Hepatocyte (in vitro differentiated cells): ENCODE measurements at regions not wholly inside any gene's neighbourhood (a gene's known extent, or its start where the extent isn't known, plus 50 kb on each side); places are given as distances from the start of the nearest gene placed in this dataset.

Experiments used
- DNase-seq: peaks from one replicate; pipeline ENCODE4 v3.0.0-alpha.2; 2016; ENCODE audit warnings: low spot score
- H2AFZ ChIP-seq: fragments of 200-600 bp; sonication (generic); 2 replicates; pipeline ENCODE4 v1.6.0; 2016; ENCODE audit warnings: antibody characterized with exemption, mild to moderate bottlenecking
- H3K27ac ChIP-seq: fragments of 200-600 bp; sonication (generic); 2 replicates; pipeline ENCODE4 v1.5.1; 2016; ENCODE audit warnings: mild to moderate bottlenecking
- H3K27me3 ChIP-seq: fragments of 200-600 bp; sonication (generic); 2 replicates; pipeline ENCODE4 v1.6.1; 2016
- H3K36me3 ChIP-seq: fragments of 200-600 bp; sonication (generic); replicated peaks from 2 replicates; pipeline ENCODE4 v1.5.1; 2016; ENCODE audit warnings: low read depth; ENCODE audit not compliant: insufficient read depth
- H3K4me1 ChIP-seq: fragments of 200-600 bp; sonication (generic); 2 replicates; pipeline ENCODE4 v1.5.1; 2016; ENCODE audit warnings: mild to moderate bottlenecking, moderate library complexity; ENCODE audit not compliant: insufficient read depth
- H3K4me2 ChIP-seq: fragments of 200-600 bp; sonication (generic); 2 replicates; pipeline ENCODE4 v1.6.0; 2016
- H3K4me3 ChIP-seq: fragments of 200-600 bp; sonication (generic); 2 replicates; pipeline ENCODE4 v1.5.1; 2016; ENCODE audit warnings: mild to moderate bottlenecking
- H3K79me2 ChIP-seq: fragments of 200-600 bp; sonication (generic); 2 replicates; pipeline ENCODE4 v1.6.0; 2017; ENCODE audit warnings: mild to moderate bottlenecking
- H3K9me2 ChIP-seq: fragments of 200-600 bp; sonication (generic); replicated peaks from 2 replicates; pipeline ENCODE4 v1.6.0; 2017; ENCODE audit warnings: mild to moderate bottlenecking; ENCODE audit not compliant: insufficient read depth
- H3K9me3 ChIP-seq: fragments of 200-600 bp; sonication (generic); 2 replicates; pipeline ENCODE4 v1.5.1; 2016; ENCODE audit warnings: low read depth, mild to moderate bottlenecking
- H4K20me1 ChIP-seq: fragments of 200-600 bp; sonication (generic); 2 replicates; pipeline ENCODE4 v1.6.0; 2016; ENCODE audit warnings: mild to moderate bottlenecking; ENCODE audit not compliant: insufficient read depth, poor library complexity, severe bottlenecking
- EZH2 ChIP-seq: fragments of 200-600 bp; sonication (generic); IDR thresholded peaks from 2 replicates; pipeline ENCODE4 v1.6.1; 2016; ENCODE audit warnings: antibody characterized with exemption, mild to moderate bottlenecking, borderline replicate concordance
- EZH2phosphoT487 ChIP-seq: fragments of 200-600 bp; sonication (generic); IDR thresholded peaks from one replicate; pipeline ENCODE4 v1.6.1; 2018; ENCODE audit warnings: antibody characterized with exemption, mild to moderate bottlenecking, low read depth, moderate library complexity; ENCODE audit not compliant: unreplicated experiment, severe bottlenecking
- WGBS: methylation state at CpG from one replicate; pipeline ENCODE4 v1.1.6; 2016; ENCODE audit warnings: low lambda C conversion rate; ENCODE audit errors: missing lambda C conversion rate; 5-methylcytosine and 5-hydroxymethylcytosine counted together
- TF ChIP-seq, protein P1 (sequence below): fragments of 200-600 bp; sonication (generic); IDR thresholded peaks from 2 replicates; pipeline ENCODE4 v1.5.1; 2016; ENCODE audit warnings: antibody characterized with exemption, mild to moderate bottlenecking; ENCODE audit not compliant: poor library complexity

- H3K27ac ChIP-seq = no peak overlapping the region
- no peaks in the 10 kb centered on the region for H3K36me3 ChIP-seq
- no peaks in the 10 kb centered on the region for H4K20me1 ChIP-seq
- 75% methylated on average over 10 of the region's 10 CpGs for WGBS
- H2AFZ ChIP-seq = no peak overlapping the region
- no peaks in the 10 kb centered on the region for H3K9me2 ChIP-seq
- H3K4me2 ChIP-seq = no peak overlapping the region
- H3K4me3 ChIP-seq = no peak overlapping the region
- DNase-seq = no peak
- H3K4me1 ChIP-seq = no peaks in the 10 kb centered on the region
- no peaks in the 10 kb centered on the region for H3K79me2 ChIP-seq
- no peaks in the 10 kb centered on the region for H3K9me3 ChIP-seq
- TF ChIP-seq, protein P1, sequence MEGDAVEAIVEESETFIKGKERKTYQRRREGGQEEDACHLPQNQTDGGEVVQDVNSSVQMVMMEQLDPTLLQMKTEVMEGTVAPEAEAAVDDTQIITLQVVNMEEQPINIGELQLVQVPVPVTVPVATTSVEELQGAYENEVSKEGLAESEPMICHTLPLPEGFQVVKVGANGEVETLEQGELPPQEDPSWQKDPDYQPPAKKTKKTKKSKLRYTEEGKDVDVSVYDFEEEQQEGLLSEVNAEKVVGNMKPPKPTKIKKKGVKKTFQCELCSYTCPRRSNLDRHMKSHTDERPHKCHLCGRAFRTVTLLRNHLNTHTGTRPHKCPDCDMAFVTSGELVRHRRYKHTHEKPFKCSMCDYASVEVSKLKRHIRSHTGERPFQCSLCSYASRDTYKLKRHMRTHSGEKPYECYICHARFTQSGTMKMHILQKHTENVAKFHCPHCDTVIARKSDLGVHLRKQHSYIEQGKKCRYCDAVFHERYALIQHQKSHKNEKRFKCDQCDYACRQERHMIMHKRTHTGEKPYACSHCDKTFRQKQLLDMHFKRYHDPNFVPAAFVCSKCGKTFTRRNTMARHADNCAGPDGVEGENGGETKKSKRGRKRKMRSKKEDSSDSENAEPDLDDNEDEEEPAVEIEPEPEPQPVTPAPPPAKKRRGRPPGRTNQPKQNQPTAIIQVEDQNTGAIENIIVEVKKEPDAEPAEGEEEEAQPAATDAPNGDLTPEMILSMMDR = no peak
- TF ChIP-seq EZH2 (no peak), EZH2phosphoT487 (no peak)
- no peaks in the 10 kb centered on the region for H3K27me3 ChIP-seq
These were observed 152.5 kb downstream of the TSN start for GRCh38 chr2:121907928-121908327.

GRCh38 chr2:121910139-121910538 is 154.7 kb downstream of the TSN start:
- no peaks in the 10 kb centered on the region for H3K79me2 ChIP-seq
- H3K4me1 ChIP-seq = no peaks in the 10 kb centered on the region
- H3K27ac ChIP-seq = no peak overlapping the region
- H3K36me3 ChIP-seq = no peaks in the 10 kb centered on the region
- TF ChIP-seq EZH2 = no peak
- TF ChIP-seq, protein P1 = no peak
- no peak for TF ChIP-seq EZH2phosphoT487
- H3K9me3 ChIP-seq = no peaks in the 10 kb centered on the region
- H2AFZ ChIP-seq = no peak overlapping the region
- H3K4me3 ChIP-seq = no peak overlapping the region
- H3K9me2 ChIP-seq = no peaks in the 10 kb centered on the region
- WGBS = 93% methylated on average over 1 of the region's 1 CpG
- no peaks in the 10 kb centered on the region for H4K20me1 ChIP-seq
- H3K27me3 ChIP-seq = no peaks in the 10 kb centered on the region
- no peak for DNase-seq
- H3K4me2 ChIP-seq = no peak overlapping the region

- Histone ChIP-seq H3K4me2 (no peak overlapping the region), H4K20me1 (no peaks in the 10 kb centered on the region), H3K9me2 (no peaks in the 10 kb centered on the region), H3K4me1 (no peaks in the 10 kb centered on the region), H3K9me3 (no peaks in the 10 kb centered on the region), H3K4me3 (no peak overlapping the region), H2AFZ (no peak overlapping the region), H3K27me3 (no peaks in the 10 kb centered on the region), H3K79me2 (no peaks in the 10 kb centered on the region), H3K36me3 (no peaks in the 10 kb centered on the region), H3K27ac (no peak overlapping the region)
- WGBS = 67% methylated on average over 4 of the region's 4 CpGs
- TF ChIP-seq EZH2phosphoT487 (no peak), EZH2 (no peak)
- TF ChIP-seq, protein P1 = no peak
- DNase-seq = no peak
These were observed 155.6 kb downstream of the TSN start for GRCh38 chr2:121911036-121911435.

DNA sequence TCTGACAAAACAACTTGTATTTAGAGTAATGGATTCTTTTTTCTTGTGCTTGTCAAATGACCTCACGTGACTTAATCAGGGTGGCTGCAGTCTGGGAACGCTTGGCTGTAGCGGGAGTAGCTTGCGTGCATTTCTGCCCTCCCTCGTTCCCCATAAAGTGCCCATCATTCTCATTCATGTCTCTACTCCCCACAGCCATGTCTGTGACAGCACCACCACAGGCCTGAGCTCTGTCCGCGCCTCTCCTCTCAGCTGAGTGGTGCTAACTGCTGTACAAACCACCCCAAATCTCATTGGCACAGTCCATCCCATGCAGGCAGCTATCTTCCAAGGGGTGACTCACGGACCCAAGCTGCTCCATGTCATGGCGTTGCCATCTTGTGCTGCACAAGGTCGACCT is 161.7 kb downstream of the TSN start:
- Histone ChIP-seq H3K4me3 (no peak overlapping the region), H3K27ac (no peak overlapping the region), H3K27me3 (no peaks in the 10 kb centered on the region), H3K9me3 (no peaks in the 10 kb centered on the region), H3K36me3 (no peaks in the 10 kb centered on the region), H3K4me2 (no peak overlapping the region), H3K4me1 (no peaks in the 10 kb centered on the region), H2AFZ (no peak overlapping the region), H4K20me1 (no peaks in the 10 kb centered on the region), H3K79me2 (no peaks in the 10 kb centered on the region), H3K9me2 (no peaks in the 10 kb centered on the region)
- TF ChIP-seq EZH2 = no peak
- TF ChIP-seq EZH2phosphoT487 = no peak
- TF ChIP-seq, protein P1 = no peak
- 88% methylated on average over 10 of the region's 10 CpGs for WGBS
- no peak for DNase-seq
